HCT116 (cell line): ENCODE measurements at regions not wholly inside any gene's neighbourhood (a gene's known extent, or its start where the extent isn't known, plus 50 kb on each side); places are given as distances from the start of the nearest gene placed in this dataset.

Experiments used
- ATAC-seq: fragments of 200-7000 bp; cut with Tn5 transposase; 2 replicates; pipeline ENCODE4 v1.9.1; 2020; ENCODE audit warnings: mild to moderate bottlenecking, moderate library complexity
- BruUV-seq: library from RNA; stranded (reverse); fragments of 400-500 nt; replicated peaks from 2 replicates; lab custom pipeline; 2021; lab: Mats Ljungman, UMichigan
- CTCF ChIA-PET: fragments of 300-600 bp; sonication (Branson Sonifier 250); formaldehyde crosslinking; loops from one replicate; lab custom pipeline; 2021; ENCODE audit warnings: antibody characterized with exemption; lab: Charles Lee
- POLR2A ChIA-PET: fragments of 300-600, 350-600 bp; sonication (Branson Sonifier 250); formaldehyde crosslinking; loops from one replicate; lab custom pipeline; 2021; ENCODE audit warnings: antibody characterized with exemption; lab: Charles Lee
- RAD21 ChIA-PET, 2 experiments: fragments of 300-600 bp; sonication (Branson Sonifier 250); formaldehyde crosslinking; loops; one replicate each; lab custom pipeline; 2023; ENCODE audit warnings: low total read pairs in 2 of 2; ENCODE audit not compliant: uncharacterized antibody in 2 of 2, unreplicated experiment in 2 of 2, low non-redundant PET in 1 of 2; lab: Charles Lee
- DNase-seq: peaks from one replicate; pipeline ENCODE4 v3.0.0-alpha.2; 2010; ENCODE audit warnings: low read depth, low spot score
- H2AFZ ChIP-seq: fragments of 200-600 bp; shearing (Covaris generic), sonication (generic); 2 replicates; pipeline ENCODE4 v1.6.1; 2017; ENCODE audit warnings: low read depth, mixed run types, mixed read lengths, antibody characterized with exemption, low read length; ENCODE audit not compliant: poor library complexity, severe bottlenecking
- H3K27ac ChIP-seq: 2 replicates; pipeline ENCODE4 v1.5.1; 2012; ENCODE audit warnings: low read depth, low read length
- H3K27me3 ChIP-seq: fragments of 200-600 bp; sonication (generic); 2 replicates; pipeline ENCODE4 v1.6.1; 2016; ENCODE audit warnings: mixed run types, low read length, mixed read lengths; ENCODE audit not compliant: insufficient read depth
- H3K36me3 ChIP-seq, 2 experiments: fragments of 200-500 bp in 1 of 2; fragments of 200-600 bp in 1 of 2; sonication (Bioruptor generic) in 1 of 2; sonication (generic) in 1 of 2; 2 replicates each; pipeline versions ENCODE4 v1.5.1 to v1.6.1; 2014 to 2016; ENCODE audit warnings: low read length in 2 of 2, inconsistent platforms in 1 of 2, mixed read lengths in 1 of 2, mixed run types in 1 of 2; ENCODE audit not compliant: insufficient read depth in 2 of 2, control insufficient read depth in 1 of 2
- H3K4me1 ChIP-seq, 2 experiments: fragments of 200-600 bp in 1 of 2; sonication (generic) in 1 of 2; 2 replicates each; pipeline versions ENCODE4 v1.5.1 to v1.6.1; 2012 to 2017; ENCODE audit warnings: low read length in 2 of 2, inconsistent platforms in 1 of 2, mild to moderate bottlenecking in 1 of 2, mixed read lengths in 1 of 2, mixed run types in 1 of 2, moderate library complexity in 1 of 2; ENCODE audit not compliant: insufficient read depth in 2 of 2, control insufficient read depth in 1 of 2
- H3K4me2 ChIP-seq: fragments of 200-600 bp; sonication (generic); 2 replicates; pipeline ENCODE4 v1.6.1; 2017; ENCODE audit warnings: mixed run types, low read length, mixed read lengths
- H3K4me3 ChIP-seq, 2 experiments: fragments of 200-600 bp in 1 of 2; sonication (generic) in 1 of 2; replicated peaks in 1 of 2; 2 replicates each; pipeline ENCODE4 v1.5.1; 2011 to 2016; ENCODE audit warnings: low read length in 2 of 2, control low read depth in 1 of 2, low read depth in 1 of 2, mild to moderate bottlenecking in 1 of 2, mixed read lengths in 1 of 2, mixed run types in 1 of 2
- H3K79me2 ChIP-seq: fragments of 200-600 bp; sonication (generic); 2 replicates; pipeline ENCODE4 v1.6.1; 2017; ENCODE audit warnings: mild to moderate bottlenecking, mixed run types, low read length, moderate library complexity, mixed read lengths; ENCODE audit not compliant: insufficient read depth
- H3K9ac ChIP-seq: fragments of 200-600 bp; sonication (generic); 2 replicates; pipeline ENCODE4 v1.6.1; 2016; ENCODE audit warnings: low read length, mixed read lengths
- H3K9me2 ChIP-seq: fragments of 200-600 bp; sonication (generic), shearing (Covaris generic); 2 replicates; pipeline ENCODE4 v1.6.1; 2017; ENCODE audit warnings: mixed run types, mild to moderate bottlenecking, moderate library complexity; ENCODE audit not compliant: insufficient read depth
- H3K9me3 ChIP-seq, 2 experiments: fragments of 200-500 bp in 1 of 2; fragments of 200-600 bp in 1 of 2; sonication (Bioruptor generic) in 1 of 2; sonication (generic) in 1 of 2; 2 replicates each; pipeline ENCODE4 v1.6.1; 2014 to 2017; ENCODE audit warnings: low read length in 2 of 2, mixed read lengths in 2 of 2, inconsistent platforms in 1 of 2, low read depth in 1 of 2, mild to moderate bottlenecking in 1 of 2, mixed run types in 1 of 2, moderate library complexity in 1 of 2; ENCODE audit not compliant: control insufficient read depth in 1 of 2, insufficient read depth in 1 of 2
- H4K20me1 ChIP-seq: fragments of 200-600 bp; sonication (generic), shearing (Covaris generic); 2 replicates; pipeline ENCODE4 v1.6.1; 2017; ENCODE audit warnings: mixed run types, mild to moderate bottlenecking, moderate library complexity; ENCODE audit not compliant: insufficient read depth
- CBX3 ChIP-seq: IDR thresholded peaks from 2 replicates; pipeline ENCODE4 v1.6.1; 2012; ENCODE audit warnings: low read depth
- CEBPB ChIP-seq: IDR thresholded peaks from 2 replicates; pipeline ENCODE4 v1.6.1; 2012; ENCODE audit warnings: low read depth
- CTCF ChIP-seq, 3 experiments: fragments of 200-600 bp in 1 of 3; sonication (generic) in 1 of 3; IDR thresholded peaks in 2 of 3; conservative IDR thresholded peaks in 1 of 3; 2 replicates each; pipeline ENCODE4 v1.5.1; 2012 to 2017; ENCODE audit warnings: low read depth in 2 of 3, low read length in 2 of 3, antibody characterized with exemption in 1 of 3, borderline replicate concordance in 1 of 3, control low read depth in 1 of 3, mild to moderate bottlenecking in 1 of 3, mixed read lengths in 1 of 3, mixed run types in 1 of 3, moderate library complexity in 1 of 3; ENCODE audit not compliant: insufficient read depth in 1 of 3
- EZH2 ChIP-seq: fragments of 200-600 bp; sonication (generic); IDR thresholded peaks from 2 replicates; pipeline ENCODE4 v1.6.1; 2017; ENCODE audit warnings: antibody characterized with exemption, mixed run types
- FOSL1 ChIP-seq: IDR thresholded peaks from 2 replicates; pipeline ENCODE4 v1.6.1; 2012; ENCODE audit warnings: low read depth
- JUND ChIP-seq: IDR thresholded peaks from 2 replicates; pipeline ENCODE4 v1.6.1; 2012
- SIN3A ChIP-seq: IDR thresholded peaks from 2 replicates; pipeline ENCODE4 v1.6.1; 2012; ENCODE audit warnings: low read depth
- SP1 ChIP-seq: IDR thresholded peaks from 2 replicates; pipeline ENCODE4 v1.6.1; 2012; ENCODE audit warnings: low read depth
- SRF ChIP-seq: IDR thresholded peaks from 2 replicates; pipeline ENCODE4 v1.6.1; 2012; ENCODE audit warnings: low read depth
- TCF7L2 ChIP-seq: IDR thresholded peaks from 2 replicates; pipeline ENCODE4 v1.7.0; 2011; ENCODE audit warnings: borderline replicate concordance, inconsistent platforms; ENCODE audit not compliant: insufficient read depth, insufficient read length; ENCODE audit errors: extremely low read depth
- YY1 ChIP-seq: IDR thresholded peaks from 2 replicates; pipeline ENCODE4 v1.6.1; 2011; ENCODE audit warnings: low read length, low read depth, moderate library complexity, mild to moderate bottlenecking; ENCODE audit not compliant: insufficient replicate concordance; ENCODE audit errors: extremely low read depth
- ZFX ChIP-seq: fragments of 450-650 bp; IDR thresholded peaks from 2 replicates; pipeline ENCODE4 v1.6.1; 2017
- intact Hi-C: fragments of 100-400 bp; cut with micrococcal nuclease; formaldehyde crosslinking; loops from 2 replicates; pipeline ENCODE4 v1.10.0; 2022

DNA sequence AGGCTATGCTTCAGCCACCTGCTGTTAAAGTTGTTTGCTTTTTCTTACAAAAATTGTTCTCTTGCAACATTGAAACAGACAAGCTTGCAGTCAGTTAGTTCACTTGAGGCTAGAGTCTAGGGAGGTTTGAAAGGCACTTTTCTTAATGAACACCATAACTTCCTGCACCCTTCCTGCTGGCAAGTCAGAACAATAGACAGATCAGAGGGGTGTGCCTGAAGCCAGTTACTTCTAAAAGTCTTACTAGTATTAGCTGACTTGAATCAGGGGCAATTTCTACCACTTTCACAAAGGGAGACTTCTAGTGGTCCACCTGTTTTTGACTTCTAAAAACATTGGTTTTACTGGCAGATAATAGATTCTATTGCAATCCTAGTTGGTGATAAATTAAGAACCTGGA is 367.4 kb upstream of the CDH20 start:
- BruUV-seq: no TSS peak
- H3K79me2 ChIP-seq: no peaks in the 10 kb centered on the region
- H3K9ac ChIP-seq: no peak overlapping the region
- DNase-seq: no peak
- no peak overlapping the region for H2AFZ ChIP-seq
- no peak for ATAC-seq
- no peaks in the 10 kb centered on the region for H3K4me1 ChIP-seq
- H3K27me3 ChIP-seq: no peaks in the 10 kb centered on the region
- H3K4me2 ChIP-seq: no peak overlapping the region
- H3K27ac ChIP-seq: no peak overlapping the region
- no peak for TF ChIP-seq CTCF (IDR thresholded peaks at IDR 0.05 in 2 of 3, conservative IDR thresholded peaks at IDR 0.05 in 1 of 3; ENCODE audit: borderline replicate concordance in 1 of 3, insufficient read depth in 1 of 3, low read depth in 2 of 3, low read length in 2 of 3)
- no peak for TF ChIP-seq CBX3
- TF ChIP-seq EZH2: no peak
- TF ChIP-seq SP1: no peak
- TF ChIP-seq FOSL1: no peak
- TF ChIP-seq SRF: no peak
- TF ChIP-seq JUND: no peak
- no peak for TF ChIP-seq CEBPB
- TF ChIP-seq TCF7L2: no peak
- no peak for TF ChIP-seq YY1
- TF ChIP-seq ZFX: no peak
- no peak for TF ChIP-seq SIN3A
- H3K4me3 ChIP-seq: no peak overlapping the region
- CTCF ChIA-PET: no interaction called here
- intact Hi-C loops: no loop called here
- H3K9me2 ChIP-seq: no peaks in the 10 kb centered on the region
- no peaks in the 10 kb centered on the region for H3K36me3 ChIP-seq
- RAD21 ChIA-PET: no interaction called here
- POLR2A ChIA-PET: no interaction called here
- H3K9me3 ChIP-seq: peaks cover 0 to 6% of the 10 kb centered on the region in 2 experiments; a peak in 1 of 4 replicates
- H4K20me1 ChIP-seq: no peaks in the 10 kb centered on the region
